GM18507 (cell line): ENCODE measurements at regions not wholly inside any gene's neighbourhood (a gene's known extent, or its start where the extent isn't known, plus 50 kb on each side); places are given as distances from the start of the nearest gene placed in this dataset.

Experiments
- DNase-seq: peaks from one replicate; pipeline ENCODE4 v3.0.0; 2011; ENCODE audit warnings: low read depth; ENCODE audit not compliant: insufficient read length; ENCODE audit errors: extremely low spot score
- FAIRE-seq: peaks from 2 replicates; lab custom pipeline; 2011; peaks lifted over from hg19 to GRCh38; lab: Jason Lieb, UNC

DNA sequence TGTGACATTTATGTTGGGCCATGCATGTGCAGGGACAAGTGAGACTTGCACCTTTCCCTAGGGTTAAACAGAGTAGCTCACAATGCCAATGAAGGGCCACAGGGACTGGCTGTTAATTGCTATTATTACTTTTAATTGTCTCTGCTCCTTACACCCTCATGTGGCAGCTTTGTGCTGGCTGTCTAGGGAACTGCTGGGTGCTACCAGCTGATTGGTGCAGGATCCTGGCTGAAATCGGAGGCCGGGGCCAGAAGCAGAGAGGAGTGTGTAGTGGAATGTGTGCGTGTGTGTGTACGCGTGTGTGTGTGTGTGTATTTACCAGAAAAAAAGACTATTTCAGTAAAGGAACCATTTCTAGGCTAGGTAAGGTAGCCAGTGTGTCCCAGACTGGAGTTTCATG, 302.5 kb downstream of the CTTN start:
- FAIRE-seq (no peak), DNase-seq (no peak)

DNA sequence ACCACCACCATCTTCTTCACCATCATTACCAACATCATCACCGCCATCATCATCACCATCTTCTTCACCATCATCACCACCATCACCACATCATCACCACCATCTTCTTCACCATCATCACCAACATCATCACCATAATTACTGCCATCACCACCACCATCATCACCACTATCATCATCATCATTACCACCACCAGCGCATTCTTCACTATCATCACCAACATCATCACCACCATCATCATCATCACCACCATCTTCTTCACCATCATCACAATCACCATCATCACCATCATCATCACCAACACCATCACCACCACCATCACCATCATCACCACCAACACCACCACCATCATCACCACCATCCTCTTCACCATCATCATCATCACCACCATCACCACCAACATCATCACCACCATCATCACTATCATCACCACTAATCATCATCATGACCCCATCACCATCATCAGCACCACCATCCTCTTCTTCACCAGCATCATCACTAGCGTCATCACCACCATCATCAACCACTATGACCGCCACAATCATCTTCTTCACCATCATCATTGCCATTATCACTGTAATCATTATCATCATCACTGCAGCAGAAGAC, 303.8 kb downstream of the CTTN start:
- DNase-seq (no peak), FAIRE-seq (no peak)

DNA sequence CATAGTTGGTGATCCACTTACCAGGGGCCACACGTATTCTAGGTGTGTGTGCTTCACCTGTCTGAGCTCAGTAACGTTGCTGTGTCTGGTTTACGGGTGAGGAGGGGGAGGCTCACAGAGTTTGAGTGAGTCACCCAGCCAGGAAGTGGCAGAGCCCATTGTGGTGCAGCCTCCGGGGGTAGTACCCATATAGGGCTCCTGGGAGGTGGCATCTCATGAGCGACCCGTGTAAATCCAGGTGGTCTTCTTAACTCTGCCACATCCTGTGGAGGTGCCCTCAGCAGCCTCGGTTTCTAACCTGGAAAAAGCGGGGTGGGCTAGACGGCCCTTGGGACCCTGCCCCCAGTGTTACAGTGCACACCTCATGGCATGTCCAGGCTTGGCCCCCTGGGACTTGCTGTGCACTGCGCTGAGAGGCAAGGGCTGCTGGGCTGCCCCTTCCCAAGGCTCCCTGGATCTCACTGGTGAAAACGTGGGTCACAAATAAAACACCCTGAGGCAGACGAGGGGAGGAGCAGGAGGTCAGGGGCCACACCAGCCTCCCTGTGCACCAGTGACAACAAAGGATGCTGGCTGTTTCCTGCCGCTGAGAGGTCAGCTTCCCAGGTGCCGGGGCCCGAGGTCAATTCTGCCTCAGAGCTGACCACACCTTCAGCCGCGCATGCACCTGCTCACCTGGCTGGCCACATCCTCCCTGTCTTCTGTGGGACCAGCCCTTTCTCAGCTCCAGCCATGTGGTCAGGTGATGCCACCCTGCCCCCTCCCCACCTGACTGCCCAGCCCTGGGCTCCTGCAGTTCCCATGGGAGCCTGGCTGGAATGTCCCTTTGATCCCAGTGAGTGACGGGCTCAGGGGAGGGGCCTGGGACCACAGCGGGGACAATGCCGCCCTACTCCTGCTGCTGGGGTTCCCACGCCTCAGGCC, 305.1 kb downstream of the CTTN start:
- FAIRE-seq (no peak), DNase-seq (no peak)

DNA sequence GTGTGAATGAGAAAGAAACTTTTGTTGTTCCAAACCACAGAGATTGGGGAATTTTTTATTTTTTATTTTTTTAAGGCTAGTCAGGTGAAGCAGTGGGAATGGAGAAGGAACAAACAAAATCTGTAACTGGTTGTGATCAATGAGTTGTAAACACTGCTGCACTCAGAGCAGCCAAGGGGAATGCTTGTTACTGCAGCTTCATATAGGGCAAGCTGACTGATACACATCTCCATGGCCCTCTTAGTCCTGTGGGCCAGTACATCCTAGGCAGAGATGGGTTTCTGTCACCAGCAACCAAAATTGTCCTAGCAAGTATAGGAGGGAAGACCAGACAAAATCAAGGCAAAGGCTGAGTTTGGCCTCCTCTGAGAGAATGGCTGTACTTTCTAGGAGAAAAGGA, 306.8 kb downstream of the CTTN start:
- FAIRE-seq: no peak
- no peak for DNase-seq

DNA sequence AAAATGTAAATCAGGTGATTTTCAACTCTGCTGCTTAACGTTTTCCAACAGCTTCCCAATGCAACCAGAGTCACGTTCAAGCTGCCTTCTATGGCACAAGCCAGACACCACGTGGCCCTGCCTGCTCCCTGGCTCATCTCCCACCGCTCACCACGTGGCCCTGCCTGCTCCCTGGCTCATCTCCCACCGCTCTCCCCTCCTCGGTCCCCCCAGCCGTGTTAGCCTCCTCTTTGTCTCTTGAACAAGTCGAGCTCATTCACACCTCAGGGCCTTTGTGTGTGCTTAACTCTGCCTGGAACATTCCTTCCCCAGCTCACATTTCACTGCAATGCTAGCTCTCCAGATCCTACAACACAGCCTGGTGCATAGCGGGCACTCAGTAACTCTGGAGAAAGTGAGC, 307.6 kb downstream of the CTTN start:
- no peak for FAIRE-seq
- no peak for DNase-seq

DNA sequence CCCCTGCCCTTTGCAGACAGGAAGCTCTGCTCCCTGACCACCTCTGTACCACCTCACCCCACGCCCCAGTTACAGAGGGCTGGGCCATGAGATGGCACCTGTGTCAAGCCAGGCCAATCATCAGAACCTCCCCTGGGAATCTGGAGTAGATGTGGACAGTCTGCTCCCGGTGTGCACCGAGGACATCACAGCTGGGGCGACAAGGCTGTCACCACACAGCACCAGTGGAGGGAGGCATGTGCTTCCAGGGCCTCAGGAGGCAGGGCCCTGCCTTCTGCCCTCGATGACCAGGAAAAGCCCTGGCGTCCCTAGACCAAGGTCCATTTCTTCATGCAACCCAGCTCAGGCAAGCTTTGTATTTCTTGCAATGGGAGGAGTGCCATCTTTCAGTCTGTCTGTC, 309.5 kb downstream of the CTTN start:
- FAIRE-seq: no peak
- DNase-seq: no peak

DNA sequence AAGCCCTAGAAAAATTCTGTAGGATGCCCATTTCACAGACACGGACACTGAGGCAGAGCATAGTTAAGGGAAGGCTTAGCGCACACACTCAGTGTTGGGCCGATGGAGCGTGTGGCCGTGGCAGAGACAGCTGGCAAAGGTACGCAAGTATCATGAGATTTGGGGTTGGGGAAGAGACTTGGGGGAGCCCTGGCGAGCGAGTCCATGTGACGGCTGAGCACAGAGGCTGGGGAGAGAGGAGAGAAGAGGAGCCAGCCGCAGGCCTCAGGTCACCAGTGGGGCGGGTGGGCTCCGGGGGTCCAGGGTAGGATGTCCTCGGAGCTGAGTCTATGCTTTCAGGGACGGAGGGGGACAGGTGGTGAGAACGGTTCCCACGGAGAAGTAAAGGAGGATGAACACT, 311.3 kb downstream of the CTTN start:
- FAIRE-seq (no peak), DNase-seq (no peak)

DNA sequence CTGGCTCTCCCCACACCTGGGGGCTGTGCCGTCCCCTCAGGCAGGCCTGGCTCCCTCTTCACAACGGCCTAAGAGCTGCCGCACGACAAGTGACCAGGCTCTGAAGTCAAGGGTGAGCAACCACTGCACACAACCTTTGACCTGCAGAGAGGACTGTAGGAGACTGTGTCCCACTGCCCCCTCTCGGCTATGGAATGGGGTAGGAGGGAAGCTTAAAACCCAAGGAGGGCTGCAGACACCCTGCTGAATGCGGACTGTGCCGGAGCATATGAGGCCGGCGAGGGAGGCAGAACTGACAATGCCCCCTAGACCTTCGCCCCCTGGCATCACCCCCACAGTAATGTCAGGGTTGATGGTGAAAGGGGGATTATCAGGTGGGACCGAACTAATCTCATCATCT, 311.9 kb downstream of the CTTN start:
- no peak for DNase-seq
- no peak for FAIRE-seq

DNA sequence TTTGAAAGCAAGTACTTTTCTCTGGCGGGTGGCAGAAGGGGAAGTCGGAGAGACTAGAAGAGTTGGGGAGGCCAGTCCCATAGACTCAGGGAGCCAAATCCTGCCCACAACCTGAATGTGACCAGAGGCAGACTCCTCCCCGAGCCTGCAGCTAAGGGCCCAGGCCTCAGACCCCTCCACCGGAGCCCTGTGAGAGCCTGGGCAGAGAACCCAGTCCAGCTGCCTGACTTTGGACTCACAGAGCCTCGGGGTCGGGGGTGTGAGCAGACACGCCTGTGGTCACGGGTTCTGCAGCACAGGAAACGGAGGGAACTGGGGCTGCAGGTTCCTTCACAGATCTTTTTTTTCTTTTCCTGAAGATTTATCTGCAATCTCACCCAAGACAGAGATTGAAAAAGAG, 312.3 kb downstream of the CTTN start:
- FAIRE-seq: no peak
- no peak for DNase-seq

DNA sequence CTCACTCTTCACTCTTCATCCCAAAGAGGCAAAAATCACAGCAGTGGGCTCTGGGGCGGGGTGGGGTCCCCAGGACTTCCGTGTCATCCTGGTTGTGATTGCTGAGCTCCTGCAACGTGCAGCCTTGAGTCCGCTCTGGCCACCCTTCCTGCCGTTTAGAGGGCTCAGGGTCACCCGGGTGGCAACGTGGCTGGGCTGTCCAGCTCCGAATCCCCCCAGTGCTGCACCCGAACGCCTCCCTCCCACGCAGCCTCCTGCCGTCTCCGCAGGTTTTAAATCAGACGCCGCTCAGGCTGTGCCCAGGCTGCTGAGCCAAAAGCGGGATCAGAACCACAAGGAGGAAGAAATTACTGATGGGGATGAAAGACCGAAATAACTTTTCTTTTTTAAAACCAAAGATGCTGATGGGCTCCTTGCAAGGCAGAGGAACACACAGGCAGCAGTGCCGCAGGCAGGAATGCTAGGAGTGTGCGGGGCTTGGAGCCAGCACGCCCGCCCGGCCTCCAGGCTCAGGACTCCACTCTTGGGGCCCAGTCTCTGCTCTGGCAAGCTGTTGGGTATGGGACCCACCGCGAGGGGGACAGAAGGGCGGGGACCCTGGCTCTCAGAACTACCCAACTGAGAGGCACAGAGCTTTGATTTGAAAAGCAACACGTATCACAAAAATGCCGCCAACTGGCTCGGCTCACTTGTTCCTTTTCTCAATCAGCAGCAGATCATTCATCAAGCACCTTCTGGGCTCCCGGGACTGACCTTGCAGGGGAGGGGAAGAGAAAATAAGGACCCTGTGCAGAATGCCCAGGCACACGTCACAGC, 313.0 kb downstream of the CTTN start:
- no peak for FAIRE-seq

DNA sequence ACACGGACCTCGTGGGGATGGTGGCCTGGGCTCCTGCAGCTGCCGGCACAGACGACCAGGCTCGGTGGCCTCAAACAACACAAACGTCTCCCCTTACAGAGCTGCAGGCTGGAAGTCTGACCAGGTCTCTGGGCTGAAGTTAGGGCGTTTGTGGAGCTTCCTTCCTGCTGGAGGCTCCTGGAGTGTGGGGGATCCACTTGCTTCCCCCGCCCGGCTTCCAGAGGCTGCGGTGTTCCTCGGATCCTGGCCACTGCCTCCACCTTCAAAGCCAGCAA, 313.5 kb downstream of the CTTN start:
- no peak for FAIRE-seq

More for the DNA sequence above, 313.0 kb downstream of the CTTN start:
- no peak for DNase-seq

DNA sequence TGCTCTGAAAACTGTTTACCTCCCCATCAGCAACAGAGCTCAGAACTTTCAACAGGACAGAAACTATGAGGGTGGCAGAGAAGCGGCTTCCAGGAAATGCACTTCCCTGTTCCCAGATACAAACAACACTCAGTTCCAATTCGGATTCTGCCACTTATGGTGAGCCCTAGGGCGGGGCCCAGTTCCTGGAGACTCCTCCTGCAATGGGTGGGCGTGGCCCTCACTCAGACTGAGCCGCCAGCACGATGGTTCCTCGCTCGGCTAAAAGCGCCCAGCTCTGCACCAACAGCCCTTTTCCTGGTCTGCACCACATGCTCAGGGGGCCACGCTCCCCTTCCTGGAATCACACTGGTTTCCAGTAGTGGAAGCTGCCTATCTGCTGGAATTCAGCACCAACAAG, 314.1 kb downstream of the CTTN start:
- DNase-seq (no peak), FAIRE-seq (no peak)

More for the DNA sequence above, 313.5 kb downstream of the CTTN start:
- no peak for DNase-seq

DNA sequence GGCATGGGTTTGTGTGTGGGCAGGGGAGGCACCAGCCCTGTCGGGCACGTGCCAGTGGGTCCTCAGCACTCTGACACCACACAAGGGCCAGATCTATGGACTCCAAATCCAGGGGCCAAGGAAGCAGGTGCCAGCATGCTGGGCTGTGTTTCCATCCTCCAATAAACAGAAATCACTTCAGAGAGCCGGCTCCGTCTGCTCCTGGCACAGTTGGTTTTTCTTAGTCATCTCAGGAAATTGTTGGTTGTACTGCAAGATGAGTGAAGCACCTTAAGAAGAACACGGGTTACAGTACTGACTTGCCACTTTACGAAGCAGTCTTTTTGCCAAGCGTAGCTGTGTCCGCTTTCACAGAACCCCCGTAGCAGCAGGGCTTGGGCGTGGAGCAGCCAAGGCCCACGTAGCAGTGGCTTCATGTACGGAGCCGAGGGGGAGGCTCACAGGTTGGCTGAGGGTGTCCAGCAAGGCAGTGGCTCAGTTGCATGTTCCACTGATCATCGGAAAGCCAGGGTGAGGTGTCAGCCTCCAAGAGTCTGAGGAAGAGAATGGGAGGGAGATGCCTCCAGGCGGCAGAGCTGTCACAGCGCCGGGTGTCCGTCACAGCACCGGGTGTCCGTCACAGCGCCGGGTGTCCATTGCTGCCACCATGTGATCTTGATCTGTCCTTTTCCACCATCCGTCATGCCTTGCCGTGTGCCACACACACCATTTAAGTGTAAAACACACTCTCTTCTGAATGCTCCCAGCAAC, 314.9 kb downstream of the CTTN start:
- FAIRE-seq (no peak), DNase-seq (no peak)

DNA sequence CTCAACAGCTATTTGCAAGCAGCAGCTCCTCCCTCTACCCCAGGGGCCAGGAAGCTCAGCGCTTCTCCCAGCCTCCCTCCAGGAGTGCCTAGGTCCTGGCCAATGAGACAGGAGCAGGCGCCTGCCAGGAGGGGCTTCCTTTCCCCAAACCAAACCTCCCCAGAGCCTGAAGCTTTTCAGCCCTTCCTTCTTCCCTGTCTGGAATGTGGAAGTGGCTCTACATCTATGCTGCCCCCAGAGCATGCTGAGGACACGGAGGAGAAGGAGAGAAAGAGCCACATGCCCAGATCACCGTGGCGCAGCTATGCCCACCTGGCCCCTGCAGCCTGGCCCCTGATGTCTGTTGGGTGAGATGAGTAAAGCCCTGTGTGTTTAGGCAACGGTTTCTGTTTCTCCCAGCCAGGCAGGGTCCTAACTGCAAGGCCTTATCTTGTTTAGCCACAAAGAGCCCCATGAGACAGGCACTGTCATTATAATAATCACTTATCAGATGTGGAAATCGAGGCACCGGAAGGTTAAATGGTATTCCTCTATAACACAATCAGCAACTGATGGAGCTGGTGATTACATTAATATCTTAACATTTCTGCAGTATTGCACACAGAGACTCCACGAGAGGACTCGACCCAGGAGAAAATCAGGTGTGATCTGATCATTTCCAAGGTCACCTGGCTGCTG, 315.8 kb downstream of the CTTN start:
- no peak for DNase-seq
- no peak for FAIRE-seq

DNA sequence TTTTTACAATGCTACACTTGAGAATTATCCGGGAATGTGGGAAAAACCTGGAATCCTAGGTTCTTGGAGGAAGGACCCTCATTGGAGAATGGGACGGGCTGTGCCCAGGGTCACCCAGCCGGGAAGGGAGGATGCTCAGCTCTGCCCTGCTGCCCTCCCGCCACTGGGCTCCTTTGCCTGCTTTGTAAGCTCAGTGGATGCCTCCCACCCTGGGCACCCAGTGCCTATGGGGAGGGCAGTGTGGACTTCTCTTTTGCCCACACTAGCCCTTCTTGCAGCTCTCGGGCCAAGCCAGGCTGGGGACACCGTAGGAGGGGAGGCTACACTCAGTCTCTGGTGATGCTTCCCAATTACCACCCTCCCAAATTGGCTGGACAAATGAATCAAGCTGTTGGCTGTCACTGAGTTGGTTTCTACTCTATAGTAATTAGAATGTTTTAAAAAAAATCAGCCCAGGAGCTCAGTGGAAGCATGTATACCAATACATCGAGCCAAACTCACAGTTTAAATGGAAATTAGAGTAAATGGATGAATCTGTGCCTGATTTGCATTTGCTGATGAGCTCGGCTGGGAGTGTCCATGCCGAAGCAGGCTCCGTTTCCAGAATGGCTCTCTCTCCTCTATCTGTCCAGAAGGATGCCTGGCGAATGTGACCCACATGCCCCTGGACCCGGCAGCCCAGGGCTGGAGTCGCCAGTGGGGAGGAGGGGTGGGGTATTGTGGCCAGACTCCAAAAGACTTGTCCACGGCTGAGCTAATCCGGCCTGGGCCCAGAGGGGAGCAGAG, 317.0 kb downstream of the CTTN start:
- FAIRE-seq (no peak), DNase-seq (no peak)

DNA sequence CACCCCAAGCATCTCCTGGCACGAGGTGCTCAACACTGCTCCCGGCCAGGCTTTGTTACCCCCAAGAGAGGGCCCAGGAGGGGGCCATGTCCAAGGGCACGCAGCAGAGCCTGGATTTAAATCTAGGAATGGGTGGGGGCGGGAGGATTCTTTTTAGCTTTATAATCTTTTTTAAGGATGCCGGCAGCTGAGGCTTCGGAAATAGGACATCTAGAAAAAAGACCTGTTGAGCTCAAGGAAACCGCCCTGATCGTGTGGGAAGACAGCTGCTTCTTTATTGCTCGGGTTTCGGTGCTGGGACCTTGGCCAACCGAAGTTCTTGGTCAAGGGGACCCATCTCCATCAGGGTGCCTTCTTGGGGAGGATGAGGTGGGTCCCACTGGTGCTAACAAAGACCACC, 317.9 kb downstream of the CTTN start:
- FAIRE-seq: no peak
- no peak for DNase-seq

DNA sequence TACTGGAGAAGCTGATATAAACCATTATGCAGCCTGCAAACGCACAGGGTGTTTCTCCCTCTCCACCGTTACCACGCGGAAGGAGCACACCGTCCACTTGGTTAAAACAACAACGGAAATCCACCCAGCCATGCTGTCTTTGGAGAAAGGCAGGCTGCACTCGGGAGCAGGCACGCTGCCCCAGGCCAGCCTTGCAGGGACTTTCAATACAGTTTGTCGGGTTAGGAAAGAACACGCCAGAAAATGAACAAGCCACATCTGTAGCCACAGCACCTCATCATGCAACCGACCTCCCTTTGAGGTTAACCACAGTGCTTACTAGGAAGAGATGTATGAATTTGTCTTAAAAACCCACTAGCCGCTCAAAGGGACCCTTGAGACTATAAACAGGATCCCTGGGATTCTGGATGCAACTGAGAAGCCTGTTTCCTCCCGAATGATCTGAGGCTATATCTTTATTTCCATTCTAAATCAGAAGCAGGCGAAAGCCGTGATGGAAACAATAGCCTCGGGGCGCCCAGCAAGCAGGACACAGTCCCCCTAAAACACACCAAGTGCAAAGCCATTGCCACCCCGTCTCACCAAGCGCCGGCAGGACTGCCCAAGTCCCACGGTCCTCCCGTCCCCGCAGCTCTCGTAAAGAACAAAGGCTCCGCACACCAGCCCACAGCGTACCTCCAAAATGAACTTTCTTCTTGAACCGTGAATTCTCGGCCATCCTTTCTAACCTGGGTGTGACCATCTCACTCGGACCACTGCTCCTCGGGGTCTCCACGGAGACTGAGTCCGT, 318.9 kb downstream of the CTTN start:
- DNase-seq: no peak
- no peak for FAIRE-seq
